ENCODE measurements at regions not wholly inside any gene's neighbourhood (a gene's known extent, or its start where the extent isn't known, plus 50 kb on each side); places are given as distances from the start of the nearest gene placed in this dataset.
"Not testable (repeated sequence)": the region's sequence is repeated elsewhere in the genome, so short reads cannot be mapped to it uniquely, and the experiment has no call there.

DNA sequence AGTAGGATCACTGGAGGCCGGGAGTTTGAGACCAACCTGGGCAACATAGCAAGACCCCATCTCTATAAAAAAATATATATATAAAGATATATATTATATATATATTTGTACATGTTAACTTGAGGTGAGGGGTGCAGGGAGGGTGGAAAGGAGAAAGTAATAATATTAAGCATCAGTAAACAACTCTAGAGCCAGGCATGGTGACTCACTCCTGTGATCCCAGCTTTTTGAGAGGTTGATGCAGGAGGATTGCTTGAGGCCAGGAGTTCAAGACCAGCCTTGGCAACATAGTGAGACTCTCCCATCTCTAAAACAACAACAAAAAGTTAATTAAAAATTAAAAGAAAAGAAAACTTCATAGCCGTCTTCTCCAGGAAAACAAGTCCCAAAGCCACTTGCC is 61.7 kb upstream of the SMURF2 start:
- no peak for DNase-seq

DNA sequence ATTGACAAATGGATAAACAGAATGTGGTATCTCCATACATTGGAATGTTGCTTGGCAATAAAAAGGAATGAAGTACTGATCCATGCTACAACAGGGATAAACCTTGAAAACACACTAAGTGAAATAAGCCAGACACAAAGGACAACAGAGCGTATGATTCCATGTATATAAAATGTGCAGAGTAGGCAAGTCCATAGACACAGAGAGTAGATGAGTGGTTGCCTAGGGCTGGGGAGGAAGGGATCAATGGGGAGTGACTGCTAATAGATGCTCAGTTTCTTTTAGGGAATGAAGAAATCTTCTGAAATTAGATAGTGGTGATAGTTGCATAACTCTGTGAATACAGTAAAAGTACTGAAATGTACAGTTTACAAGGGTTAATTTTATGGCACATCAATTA is 59.4 kb upstream of the SMURF2 start:
- not testable (repeated sequence) for DNase-seq

DNA sequence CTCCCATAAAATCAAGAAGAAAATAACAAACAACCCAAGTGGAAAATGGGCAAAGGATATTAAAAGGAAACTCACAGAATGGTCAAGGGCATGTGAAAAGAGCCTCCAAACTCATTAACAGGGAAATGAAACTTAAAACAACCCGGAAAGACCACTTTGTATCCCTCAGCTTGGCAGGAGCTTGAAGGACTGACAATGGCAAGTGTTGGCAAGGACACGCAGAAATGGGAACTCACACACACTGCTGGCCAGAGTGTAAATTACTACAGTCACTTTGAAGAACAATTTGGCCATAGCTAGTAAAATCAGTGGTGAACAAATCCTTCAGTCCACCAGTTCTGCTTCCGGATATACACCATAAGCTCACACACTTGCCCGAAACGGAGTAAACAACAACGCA is 58.1 kb upstream of the SMURF2 start:
- DNase-seq, result not testable (repeated sequence)

DNA sequence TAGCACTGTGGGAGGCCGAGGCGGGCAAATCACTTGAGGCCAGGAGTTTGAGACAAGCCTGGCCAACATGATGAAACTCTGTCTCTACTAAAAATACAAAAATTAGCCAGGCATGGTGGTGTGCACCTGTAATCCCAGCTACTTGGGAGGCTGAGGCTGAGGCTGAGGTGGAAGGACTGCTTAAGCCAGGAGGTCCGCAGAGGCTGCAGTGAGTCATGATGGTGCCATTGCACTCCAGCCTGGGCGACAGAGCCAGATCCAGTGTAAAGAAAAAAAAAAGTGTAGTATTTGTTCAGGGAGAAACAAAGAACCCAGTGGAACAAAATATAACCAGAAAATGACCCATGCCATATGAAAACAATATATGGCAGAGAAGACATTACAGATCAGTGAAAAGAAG is 57.4 kb upstream of the SMURF2 start:
- not testable (repeated sequence) for DNase-seq

DNA sequence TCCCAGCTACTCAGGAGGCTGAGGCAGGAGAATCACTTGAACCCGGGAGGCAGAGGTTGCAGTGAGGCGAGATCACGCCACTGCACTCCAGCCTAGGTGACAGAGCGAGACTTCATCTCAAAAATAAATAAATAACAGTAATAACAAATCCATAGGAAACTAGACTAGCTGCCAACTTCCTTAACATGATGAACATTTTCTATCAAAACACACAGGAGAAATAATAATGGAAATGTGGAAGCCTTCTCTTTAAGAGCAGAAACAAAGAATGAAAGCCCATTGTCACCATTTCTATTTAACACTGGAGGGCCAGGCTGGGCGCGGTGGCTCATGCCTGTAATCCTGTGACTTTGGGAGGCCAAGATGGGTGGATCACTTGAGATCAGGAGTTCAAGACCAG is 56.7 kb upstream of the SMURF2 start:
- not testable (repeated sequence) for DNase-seq

DNA sequence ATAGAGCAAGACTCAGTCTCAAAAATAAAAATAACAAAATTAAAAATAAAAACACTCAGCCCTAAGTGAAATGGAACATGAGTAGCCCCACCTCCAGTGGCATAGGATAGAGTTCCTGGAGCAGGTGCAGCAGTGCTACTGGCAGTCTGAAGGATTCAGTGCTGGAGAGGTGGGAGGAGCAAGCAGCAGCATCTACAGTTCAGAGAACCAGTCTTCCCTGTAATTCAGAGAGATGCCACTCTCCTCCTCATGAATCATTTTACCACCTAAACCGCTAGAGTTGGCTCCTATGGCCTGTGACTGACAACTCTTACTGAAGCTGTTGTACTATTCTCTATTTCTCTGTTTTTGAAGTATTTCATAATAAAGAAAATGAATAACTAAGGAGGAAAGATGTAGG is 56.0 kb upstream of the SMURF2 start:
- no peak for DNase-seq

DNA sequence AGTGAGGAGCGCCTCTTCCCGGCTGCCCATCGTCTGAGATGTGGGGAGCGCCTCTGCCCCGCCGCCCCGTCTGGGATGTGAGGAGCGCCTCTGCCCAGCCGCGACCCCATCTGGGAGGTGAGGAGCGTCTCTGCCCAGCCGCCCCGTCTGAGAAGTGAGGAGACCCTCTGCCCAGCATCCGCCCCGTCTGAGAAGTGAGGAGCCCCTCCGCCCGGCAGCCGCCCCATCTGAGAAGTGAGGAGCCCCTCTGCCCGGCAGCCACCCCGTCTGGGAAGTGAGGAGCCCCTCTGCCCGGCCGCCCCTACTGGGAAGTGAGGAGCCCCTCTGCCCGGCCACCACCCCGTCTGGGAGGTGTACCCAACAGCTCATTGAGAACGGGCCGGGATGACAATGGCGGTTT is 54.4 kb upstream of the SMURF2 start:
- not testable (repeated sequence) for DNase-seq

DNA sequence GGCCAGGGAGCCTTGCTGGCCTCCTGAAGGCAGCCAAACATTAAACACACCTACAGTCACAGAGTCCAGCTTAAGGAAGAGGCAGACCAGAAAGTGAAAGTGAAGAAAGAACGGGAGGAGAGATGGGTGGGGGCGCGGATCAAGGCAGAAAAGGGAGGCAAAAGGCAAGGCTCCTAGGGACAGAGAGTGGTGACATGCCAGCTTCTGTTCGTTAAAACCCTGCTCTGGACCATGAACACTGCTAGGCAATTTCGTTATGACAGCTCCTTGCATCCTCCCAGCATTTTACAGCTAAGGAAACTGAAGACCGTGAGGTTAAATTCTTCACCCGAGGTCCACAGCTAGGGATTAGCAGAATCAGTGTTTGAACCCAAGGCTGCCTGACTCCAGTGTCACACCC is 51.7 kb upstream of the SMURF2 start:
- DNase-seq, result not testable (repeated sequence)

DNA sequence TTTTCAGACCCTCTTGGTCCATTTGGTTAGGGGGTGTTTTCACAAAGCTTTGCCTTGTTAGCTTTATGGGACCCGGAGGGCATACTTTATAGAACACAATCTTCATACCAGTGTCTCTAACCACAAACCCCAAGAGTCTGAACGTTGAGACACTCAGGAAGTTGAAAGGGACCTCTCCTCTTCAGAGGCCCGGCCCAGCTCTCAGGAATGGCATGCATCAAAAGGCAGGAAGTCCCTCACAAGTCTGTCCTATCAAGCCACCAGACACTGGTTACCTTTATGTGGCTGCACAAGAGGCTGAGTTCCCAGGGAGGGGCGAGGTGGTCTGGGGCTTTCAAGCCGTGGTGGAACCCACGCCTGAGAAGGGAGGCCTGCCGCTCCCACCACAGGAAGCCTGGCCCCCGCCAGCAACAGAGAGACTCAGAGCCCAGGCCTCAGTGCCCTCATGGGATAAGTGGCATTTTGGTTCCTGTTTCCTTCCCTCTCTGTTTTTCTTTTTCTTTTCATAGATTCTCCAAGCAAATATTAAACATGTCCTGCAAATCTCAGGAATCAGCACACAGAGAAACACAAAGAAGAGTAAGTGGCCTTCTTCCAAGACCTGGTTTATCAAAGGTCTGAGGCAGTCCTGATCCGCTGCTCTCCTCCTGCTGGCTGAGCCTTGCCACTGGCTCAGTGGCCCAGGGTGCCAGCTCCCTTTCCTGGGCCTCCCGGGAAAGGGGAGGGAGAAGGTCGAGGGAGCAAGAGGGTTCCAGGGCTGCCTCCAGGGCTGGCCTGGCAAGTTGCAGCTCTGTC is 50.6 kb upstream of the SMURF2 start:
- DNase-seq, result not testable (repeated sequence)
